Neural cell (in vitro differentiated cells): ENCODE measurements at regions not wholly inside any gene's neighbourhood (a gene's known extent, or its start where the extent isn't known, plus 50 kb on each side); places are given as distances from the start of the nearest gene placed in this dataset.
"Not testable (repeated sequence)": the region's sequence is repeated elsewhere in the genome, so short reads cannot be mapped to it uniquely, and the experiment has no call there.

Experiments used
- H2AFZ ChIP-seq: fragments of 200-600, 300-800 bp; sonication (generic), shearing (Covaris generic); 2 replicates; pipeline ENCODE4 v1.6.0; 2014; ENCODE audit warnings: low read depth, mild to moderate bottlenecking, antibody characterized with exemption, low read length, moderate library complexity
- H3F3A ChIP-seq: fragments of 200-600 bp; shearing (Covaris generic); 2 replicates; pipeline ENCODE4 v1.6.1; 2016; ENCODE audit warnings: mild to moderate bottlenecking, moderate library complexity, mixed read lengths, antibody characterized with exemption, low read length; ENCODE audit not compliant: insufficient read depth, poor library complexity, severe bottlenecking
- H3K27ac ChIP-seq: fragments of 200-600, 300-800 bp; sonication (generic), shearing (Covaris generic); 2 replicates; pipeline ENCODE4 v1.5.1; 2014; ENCODE audit warnings: mild to moderate bottlenecking, low read length, moderate library complexity
- H3K27me3 ChIP-seq: fragments of 300-800, 200-600 bp; sonication (generic), shearing (Covaris generic); 2 replicates; pipeline ENCODE4 v1.6.0; 2014; ENCODE audit warnings: mild to moderate bottlenecking, low read depth, low read length, moderate library complexity; ENCODE audit not compliant: insufficient read depth
- H3K36me3 ChIP-seq: fragments of 300-800, 200-600 bp; sonication (generic), shearing (Covaris generic); 2 replicates; pipeline ENCODE4 v1.5.1; 2014; ENCODE audit warnings: mild to moderate bottlenecking, antibody characterized with exemption, low read length, moderate library complexity; ENCODE audit not compliant: insufficient read depth
- H3K4me2 ChIP-seq: fragments of 300-800, 200-600 bp; sonication (generic), shearing (Covaris generic); 2 replicates; pipeline ENCODE4 v1.6.0; 2014; ENCODE audit warnings: mild to moderate bottlenecking, low read length
- H3K4me3 ChIP-seq: fragments of 300-800, 200-600 bp; sonication (generic), shearing (Covaris generic); 2 replicates; pipeline ENCODE4 v1.5.1; 2014; ENCODE audit warnings: mild to moderate bottlenecking, low read length, moderate library complexity
- H3K79me2 ChIP-seq: fragments of 200-600 bp; shearing (Covaris generic); replicated peaks from 2 replicates; pipeline ENCODE4 v1.6.0; 2014; ENCODE audit warnings: mild to moderate bottlenecking, low read length, moderate library complexity; ENCODE audit not compliant: insufficient read depth
- H3K9ac ChIP-seq: fragments of 300-800, 200-600 bp; sonication (generic), shearing (Covaris generic); 2 replicates; pipeline ENCODE4 v1.6.1; 2016; ENCODE audit warnings: mild to moderate bottlenecking, low read length, mixed read lengths
- H3K9me2 ChIP-seq: fragments of 200-600 bp; shearing (Covaris generic); 2 replicates; pipeline ENCODE4 v1.6.1; 2016; ENCODE audit warnings: mild to moderate bottlenecking, low read length, mixed read lengths; ENCODE audit not compliant: insufficient read depth
- H3K9me3 ChIP-seq: fragments of 200-600, 300-800 bp; sonication (generic), shearing (Covaris generic); 2 replicates; pipeline ENCODE4 v1.6.1; 2016; ENCODE audit warnings: mild to moderate bottlenecking, mixed run types, low read length, moderate library complexity, mixed read lengths
- H4K20me1 ChIP-seq: fragments of 200-600 bp; shearing (Covaris generic); 2 replicates; pipeline ENCODE4 v1.6.1; 2016; ENCODE audit warnings: mild to moderate bottlenecking, mixed run types; ENCODE audit not compliant: insufficient read depth
- CTCF ChIP-seq: fragments of 450-650 bp; IDR thresholded peaks from 2 replicates; pipeline ENCODE4 v1.5.1; 2014; ENCODE audit warnings: antibody characterized with exemption, mild to moderate bottlenecking, moderate library complexity; ENCODE audit not compliant: poor library complexity, severe bottlenecking
- EP300 ChIP-seq: fragments of 450-650 bp; conservative IDR thresholded peaks from 2 replicates; pipeline ENCODE4 v1.6.1; 2014; ENCODE audit warnings: antibody characterized with exemption, mild to moderate bottlenecking, moderate library complexity; ENCODE audit not compliant: poor library complexity, severe bottlenecking
- MXI1 ChIP-seq: fragments of 450-650 bp; conservative IDR thresholded peaks from 2 replicates; pipeline ENCODE4 v1.6.1; 2014; ENCODE audit warnings: antibody characterized with exemption, mild to moderate bottlenecking; ENCODE audit not compliant: poor library complexity, severe bottlenecking
- POLR2AphosphoS5 ChIP-seq: IDR thresholded peaks from 2 replicates; pipeline ENCODE4 v1.6.1; 2012

GRCh38 chr11:67824861-67825260 lies 150.4 kb upstream of the ALDH3B2 start:
- H3K9ac ChIP-seq, H3K27ac ChIP-seq, H2AFZ ChIP-seq, H4K20me1 ChIP-seq, H3K79me2 ChIP-seq, H3K4me3 ChIP-seq, H3K9me2 ChIP-seq, H3K27me3 ChIP-seq, H3K9me3 ChIP-seq, H3K4me2 ChIP-seq, H3F3A ChIP-seq, H3K36me3 ChIP-seq: not testable (repeated sequence)

DNA sequence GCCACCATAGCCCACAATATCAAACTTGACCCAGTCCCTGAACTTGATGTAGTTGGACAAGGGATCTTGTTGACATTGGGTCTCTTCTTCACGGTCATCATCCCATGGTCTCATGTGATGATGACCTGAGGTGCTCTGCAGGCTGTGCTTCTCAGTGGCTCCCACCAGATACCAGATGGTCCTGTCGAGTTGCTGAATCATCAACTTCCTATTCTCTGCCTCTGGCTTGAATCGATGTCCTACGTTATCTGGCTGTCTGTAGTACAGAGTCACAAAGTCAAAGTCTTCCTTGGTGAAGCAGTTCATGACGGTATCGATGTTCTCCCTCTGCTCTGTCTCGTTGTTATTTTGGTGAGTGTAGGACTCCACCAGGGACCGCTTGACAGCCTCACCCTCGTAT lies 145.7 kb upstream of the ALDH3B2 start:
- H3K4me3 ChIP-seq, result no peak overlapping the region
- H3K9me3 ChIP-seq, result no peaks in the 10 kb centered on the region
- no peaks in the 10 kb centered on the region for H3K9me2 ChIP-seq
- H3K79me2 ChIP-seq, result no peaks in the 10 kb centered on the region
- H3K36me3 ChIP-seq, result no peaks in the 10 kb centered on the region
- no peak overlapping the region for H3K4me2 ChIP-seq
- H3F3A ChIP-seq, result no peaks in the 10 kb centered on the region
- no peaks in the 10 kb centered on the region for H4K20me1 ChIP-seq
- H3K9ac ChIP-seq, result no peak overlapping the region
- no peak overlapping the region for H3K27ac ChIP-seq
- no peak overlapping the region for H2AFZ ChIP-seq
- TF ChIP-seq EP300 (no peak), MXI1 (no peak), POLR2AphosphoS5 (no peak), CTCF (no peak)
- no peaks in the 10 kb centered on the region for H3K27me3 ChIP-seq

DNA sequence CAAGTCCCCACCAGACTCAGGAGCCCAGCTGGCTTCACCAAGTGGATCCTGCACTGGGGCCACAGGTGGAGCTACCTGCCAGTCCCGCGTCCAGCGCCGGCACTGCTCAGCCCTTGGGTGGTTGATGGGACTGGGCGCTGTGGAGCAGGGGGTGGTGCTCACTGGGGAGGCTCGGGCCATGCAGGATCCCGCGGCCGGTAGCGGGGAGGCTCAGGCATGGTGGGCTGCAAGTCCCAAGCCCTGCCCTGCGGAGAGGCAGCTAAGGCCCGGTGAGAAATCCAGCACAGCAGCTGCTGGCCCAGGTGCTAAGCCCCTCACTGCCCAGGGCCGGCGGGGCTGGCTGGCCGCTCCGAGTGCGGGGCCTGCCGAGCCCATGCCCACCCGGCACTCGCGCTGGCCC lies 143.1 kb upstream of the ALDH3B2 start:
- not testable (repeated sequence) for H2AFZ ChIP-seq, H3K27me3 ChIP-seq

DNA sequence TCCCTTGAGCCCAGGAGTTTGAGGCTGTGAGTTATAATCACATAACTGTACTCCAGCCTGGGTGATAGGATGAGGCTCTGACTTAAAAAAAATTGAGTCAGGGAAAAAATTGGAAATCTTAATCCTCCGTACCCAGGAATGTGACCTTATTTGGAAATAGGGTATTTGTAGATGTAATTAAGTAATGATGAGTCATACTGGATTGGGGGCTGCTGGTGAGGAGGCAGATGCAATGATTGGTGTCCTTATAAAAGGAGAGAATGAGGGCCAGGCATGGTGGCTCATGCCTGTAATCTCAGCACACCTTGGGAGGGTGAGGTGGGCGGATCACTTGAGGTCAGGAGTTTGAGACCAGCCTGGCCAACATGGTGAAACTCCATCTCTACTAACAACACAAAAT lies 134.9 kb upstream of the ALDH3B2 start:
- not testable (repeated sequence) for H3K79me2 ChIP-seq, H3K9me3 ChIP-seq, H3K36me3 ChIP-seq, H3K9ac ChIP-seq, H4K20me1 ChIP-seq, H3K9me2 ChIP-seq, H3K27me3 ChIP-seq, H3K4me3 ChIP-seq, H2AFZ ChIP-seq, H3K4me2 ChIP-seq, H3F3A ChIP-seq, H3K27ac ChIP-seq

More for the DNA sequence above, 143.1 kb upstream of the ALDH3B2 start:
- not testable (repeated sequence) for H3K9ac ChIP-seq, H3K4me2 ChIP-seq, H3K27ac ChIP-seq, H3K9me3 ChIP-seq, H3K79me2 ChIP-seq, H3K9me2 ChIP-seq, H3K4me3 ChIP-seq, H4K20me1 ChIP-seq, H3F3A ChIP-seq, H3K36me3 ChIP-seq

GRCh38 chr11:67807896-67808295 lies 133.5 kb upstream of the ALDH3B2 start:
- not testable (repeated sequence) for H2AFZ ChIP-seq, H3K4me3 ChIP-seq, H4K20me1 ChIP-seq, H3K9me3 ChIP-seq, H3F3A ChIP-seq, H3K27ac ChIP-seq, H3K9ac ChIP-seq, H3K36me3 ChIP-seq, H3K27me3 ChIP-seq, H3K79me2 ChIP-seq, H3K4me2 ChIP-seq, H3K9me2 ChIP-seq

- not testable (repeated sequence) for H3K27ac ChIP-seq, H3F3A ChIP-seq, H4K20me1 ChIP-seq, H3K79me2 ChIP-seq, H3K36me3 ChIP-seq, H2AFZ ChIP-seq, H3K9me2 ChIP-seq, H3K9ac ChIP-seq, H3K9me3 ChIP-seq, H3K27me3 ChIP-seq
- Histone ChIP-seq H3K4me2 (peak overlapping the region; percentile 35), H3K4me3 (peak overlapping the region; percentile 67)
These were observed 132.4 kb upstream of the ALDH3B2 start for GRCh38 chr11:67806728-67807235.

DNA sequence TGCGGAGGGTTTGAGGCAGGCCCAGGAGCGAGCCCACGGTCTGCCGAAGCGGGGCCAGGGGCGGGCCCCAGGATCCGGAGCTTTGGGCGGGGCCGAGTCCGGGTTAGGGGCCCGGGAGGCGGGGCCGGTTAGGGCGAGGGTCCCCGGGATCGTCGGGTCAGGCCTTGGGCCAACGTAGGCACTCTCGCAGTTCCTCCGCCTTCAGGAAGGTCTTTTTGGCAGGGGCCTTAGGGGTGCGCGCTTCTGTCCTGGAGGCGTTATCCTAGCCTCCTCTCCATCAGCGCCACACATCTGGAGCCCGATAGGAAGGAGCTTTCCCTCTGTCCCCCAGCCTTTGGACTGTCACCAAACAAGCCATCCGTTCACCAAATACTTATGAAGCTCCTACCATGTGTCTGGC lies 131.8 kb upstream of the ALDH3B2 start:
- Histone ChIP-seq H3K4me2 (peak overlapping the region; percentile 35), H2AFZ (peak overlapping the region; percentile 21), H3K4me3 (peak overlapping the region; percentile 67), H3K9ac (peak overlapping the region; percentile 50)
- not testable (repeated sequence) for H3K36me3 ChIP-seq, H3K27ac ChIP-seq, H3K9me2 ChIP-seq, H3F3A ChIP-seq, H3K9me3 ChIP-seq, H3K79me2 ChIP-seq, H4K20me1 ChIP-seq, H3K27me3 ChIP-seq
